BLaER1 (cell line): ENCODE measurements at regions not wholly inside any gene's neighbourhood (a gene's known extent, or its start where the extent isn't known, plus 50 kb on each side); places are given as distances from the start of the nearest gene placed in this dataset.
"Not testable (repeated sequence)": the region's sequence is repeated elsewhere in the genome, so short reads cannot be mapped to it uniquely, and the experiment has no call there.

Experiments used
- H3K27ac ChIP-seq: shearing (Covaris generic); formaldehyde crosslinking; 2 replicates; pipeline ENCODE4 v1.8.1; 2022
- H3K27me3 ChIP-seq: shearing (Covaris generic); formaldehyde crosslinking; 2 replicates; pipeline ENCODE4 v1.8.1; 2022
- H3K36me3 ChIP-seq: shearing (Covaris generic); formaldehyde crosslinking; 2 replicates; pipeline ENCODE4 v1.8.1; 2022
- H3K4me1 ChIP-seq: shearing (Covaris generic); formaldehyde crosslinking; 2 replicates; pipeline ENCODE4 v1.8.1; 2022
- H3K4me2 ChIP-seq: shearing (Covaris generic); formaldehyde crosslinking; 2 replicates; pipeline ENCODE4 v1.8.1; 2022
- H3K4me3 ChIP-seq: shearing (Covaris generic); formaldehyde crosslinking; 2 replicates; pipeline ENCODE4 v1.8.1; 2022
- H3K9ac ChIP-seq: shearing (Covaris generic); formaldehyde crosslinking; 2 replicates; pipeline ENCODE4 v1.8.1; 2022
- H3K9me3 ChIP-seq: shearing (Covaris generic); formaldehyde crosslinking; 2 replicates; pipeline ENCODE4 v1.8.1; 2022
- H4K20me1 ChIP-seq: shearing (Covaris generic); formaldehyde crosslinking; 2 replicates; pipeline ENCODE4 v1.8.1; 2022
- Cebpa-rat ChIP-seq: shearing (Covaris generic); IDR thresholded peaks from 2 replicates; pipeline ENCODE4 v1.8.1; 2022

DNA sequence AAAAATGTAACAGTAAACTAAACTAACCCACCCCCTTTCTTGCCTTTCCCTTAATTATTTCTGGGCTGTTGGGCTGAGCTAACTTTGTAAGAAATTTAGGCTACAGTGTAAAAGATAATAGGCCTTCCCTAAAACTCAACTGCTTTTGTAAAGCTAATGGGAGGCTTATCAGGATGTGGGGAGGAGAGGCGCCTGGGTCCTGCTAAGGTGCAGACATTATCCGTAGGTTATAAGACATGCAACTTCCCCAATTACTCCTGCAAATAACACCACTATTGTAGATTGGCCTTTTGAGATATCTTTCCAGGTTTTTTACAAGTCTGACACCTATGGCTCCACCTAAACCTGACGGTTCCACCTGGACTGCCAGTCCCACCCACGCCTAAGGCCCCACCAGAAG is 88.3 kb downstream of the NPAP1 start:
- no peaks in the 10 kb centered on the region for H3K9me3 ChIP-seq
- no peaks in the 10 kb centered on the region for H4K20me1 ChIP-seq
- no peak for TF ChIP-seq Cebpa-rat
- peak overlapping the region; percentile 53 for H3K4me2 ChIP-seq
- peak overlapping the region; percentile 12; the same call in 1 of the 2 replicates for H3K27ac ChIP-seq
- H3K27me3 ChIP-seq = no peaks in the 10 kb centered on the region
- no peak overlapping the region for H3K9ac ChIP-seq
- H3K4me3 ChIP-seq = no peak overlapping the region
- H3K4me1 ChIP-seq = peaks cover 27% of the 10 kb centered on the region
- no peaks in the 10 kb centered on the region for H3K36me3 ChIP-seq

DNA sequence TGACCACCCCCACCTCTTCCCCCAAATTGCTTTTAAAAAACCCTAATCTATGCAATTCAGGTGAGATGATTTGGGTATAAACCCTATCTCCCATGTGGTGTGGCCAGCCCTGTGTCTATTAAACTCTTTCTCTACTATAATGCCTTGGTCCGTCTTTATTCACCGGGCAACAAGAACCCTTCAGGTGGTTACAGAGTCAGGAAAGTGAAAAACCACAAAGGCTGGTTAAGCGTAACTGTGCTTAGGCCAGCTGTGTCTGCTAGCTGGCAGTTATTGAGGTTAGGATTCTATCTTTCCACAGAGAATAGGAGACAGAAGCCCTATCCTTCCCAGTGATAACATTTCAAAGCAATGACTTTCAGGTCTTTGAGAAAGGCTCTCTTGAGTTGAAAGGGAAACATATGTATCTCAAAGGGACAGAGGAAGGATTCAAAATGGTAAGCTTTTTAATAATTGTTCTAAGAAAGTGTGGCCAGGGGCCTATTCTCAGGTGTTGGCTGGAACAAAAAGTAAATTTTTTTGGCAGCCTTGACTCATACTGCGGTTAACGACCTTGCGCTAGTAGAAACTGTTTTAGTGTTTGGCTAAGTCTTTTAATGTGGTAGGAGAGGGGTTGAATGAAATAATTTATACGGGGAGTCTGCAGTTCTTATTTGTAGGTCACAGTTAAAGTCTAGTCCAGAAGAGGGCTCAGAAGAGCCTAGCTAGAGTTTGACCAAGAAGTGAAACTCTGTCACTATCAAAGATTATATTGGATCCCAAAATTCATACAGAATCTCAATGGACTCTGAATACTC is 89.0 kb downstream of the NPAP1 start:
- H3K27me3 ChIP-seq = no peaks in the 10 kb centered on the region
- peaks cover 27% of the 10 kb centered on the region for H3K4me1 ChIP-seq
- no peaks in the 10 kb centered on the region for H3K36me3 ChIP-seq
- no peaks in the 10 kb centered on the region for H3K9me3 ChIP-seq
- H3K9ac ChIP-seq = no peak overlapping the region
- peak overlapping the region; percentile 53 for H3K4me2 ChIP-seq
- TF ChIP-seq Cebpa-rat = no peak
- H3K27ac ChIP-seq = peak overlapping the region; percentile 35
- no peaks in the 10 kb centered on the region for H4K20me1 ChIP-seq
- H3K4me3 ChIP-seq = no peak overlapping the region

DNA sequence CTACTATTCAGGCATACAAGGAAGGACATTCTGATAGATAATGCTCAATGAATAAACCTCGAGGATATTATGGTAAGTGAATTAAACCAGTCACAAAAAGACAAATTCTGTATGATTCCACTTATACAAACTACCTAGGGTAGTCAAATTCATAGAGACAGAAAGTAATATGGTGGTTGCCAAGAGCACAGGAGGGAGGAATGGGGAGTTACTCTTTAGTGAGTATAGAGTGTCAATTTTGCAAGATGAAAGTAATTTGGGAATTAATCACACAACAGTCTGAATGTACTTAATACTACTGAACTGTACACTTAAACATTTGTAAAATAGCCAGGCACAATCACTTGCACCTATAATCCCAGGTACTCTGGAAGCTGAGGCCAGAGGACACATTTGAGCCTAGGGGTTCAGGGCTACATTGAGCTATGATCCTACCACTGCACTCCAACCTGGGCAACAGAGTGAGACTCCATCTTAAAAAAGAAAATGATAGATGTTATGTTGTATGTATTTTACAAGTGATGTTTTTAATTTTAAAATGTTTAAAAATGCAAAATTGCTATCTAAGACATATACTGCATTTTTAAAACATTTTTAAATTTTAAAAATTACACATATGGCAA is 91.0 kb downstream of the NPAP1 start:
- Histone ChIP-seq H3K9ac (no peak overlapping the region), H3K4me1 (peaks cover 27% of the 10 kb centered on the region)

DNA sequence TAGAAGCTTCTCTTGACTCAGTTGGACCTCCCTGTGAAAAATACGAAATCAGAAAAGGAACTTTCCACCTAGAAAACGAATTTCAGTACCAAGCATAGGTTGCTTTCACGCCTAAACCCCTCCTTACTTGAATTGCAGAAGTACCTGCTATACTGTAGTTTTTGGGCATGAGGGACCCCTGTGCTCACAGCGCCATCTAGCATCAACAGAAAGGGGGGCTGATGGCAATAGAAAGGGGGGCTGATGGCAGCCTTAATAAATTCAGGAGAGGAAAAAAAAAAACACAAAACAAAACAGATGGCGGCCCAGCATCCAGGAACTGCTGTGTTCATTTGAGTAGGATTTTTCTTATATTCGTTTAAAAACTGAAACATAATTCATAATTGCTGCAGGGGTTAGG is 96.7 kb downstream of the NPAP1 start:
- H4K20me1 ChIP-seq = no peaks in the 10 kb centered on the region
- H3K4me2 ChIP-seq = no peak overlapping the region
- peaks cover 22% of the 10 kb centered on the region for H3K9me3 ChIP-seq
- no peaks in the 10 kb centered on the region for H3K27me3 ChIP-seq
- H3K27ac ChIP-seq = no peak overlapping the region
- no peaks in the 10 kb centered on the region for H3K36me3 ChIP-seq
- H3K9ac ChIP-seq = no peak overlapping the region
- no peak overlapping the region for H3K4me3 ChIP-seq
- H3K4me1 ChIP-seq = no peaks in the 10 kb centered on the region
- no peak for TF ChIP-seq Cebpa-rat

More for the DNA sequence above, 91.0 kb downstream of the NPAP1 start:
- no peak for TF ChIP-seq Cebpa-rat
- H3K27me3 ChIP-seq = no peaks in the 10 kb centered on the region
- H4K20me1 ChIP-seq = no peaks in the 10 kb centered on the region
- H3K4me3 ChIP-seq = no peak overlapping the region
- H3K4me2 ChIP-seq = no peak overlapping the region
- H3K9me3 ChIP-seq = no peaks in the 10 kb centered on the region
- H3K27ac ChIP-seq = no peak overlapping the region
- no peaks in the 10 kb centered on the region for H3K36me3 ChIP-seq

DNA sequence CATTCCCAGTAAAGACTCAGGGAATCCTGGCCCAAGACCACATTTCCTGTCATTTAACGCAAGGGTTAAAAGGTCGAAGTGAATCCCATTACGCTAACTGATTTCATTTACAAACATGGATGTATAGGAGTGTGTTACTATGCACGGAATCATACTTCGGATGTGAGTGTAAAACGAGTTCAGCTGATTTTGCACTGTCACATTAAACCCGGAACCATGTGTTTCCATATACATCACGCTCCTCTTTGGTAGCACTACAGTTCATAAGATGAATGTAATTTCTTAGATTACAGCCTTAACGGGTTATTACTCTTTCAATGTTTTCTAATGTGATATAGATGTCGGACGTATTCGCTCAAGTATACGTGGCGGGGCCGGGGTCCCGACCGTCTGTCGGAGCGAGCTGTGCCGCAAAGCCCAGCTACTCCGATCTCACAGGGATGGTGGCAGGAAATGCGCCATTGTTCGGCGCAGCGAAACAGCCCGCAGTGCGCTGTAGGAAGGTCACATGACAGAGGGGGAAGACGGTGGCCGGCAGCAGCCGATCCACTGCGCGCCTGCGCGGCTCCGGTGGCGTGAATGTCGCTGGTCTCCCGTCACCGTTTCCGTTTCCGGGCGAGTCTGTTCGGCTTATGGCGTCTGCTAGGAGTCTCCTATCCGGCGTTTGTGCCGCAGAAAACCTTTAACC is 97.3 kb downstream of the NPAP1 start:
- Histone ChIP-seq H3K27ac (no peak overlapping the region), H3K4me2 (peak overlapping the region; percentile 21), H4K20me1 (no peaks in the 10 kb centered on the region), H3K36me3 (no peaks in the 10 kb centered on the region), H3K4me1 (no peaks in the 10 kb centered on the region), H3K9ac (no peak overlapping the region), H3K9me3 (peaks cover 22% of the 10 kb centered on the region), H3K4me3 (peak overlapping the region; percentile 58), H3K27me3 (no peaks in the 10 kb centered on the region)
- no peak for TF ChIP-seq Cebpa-rat

DNA sequence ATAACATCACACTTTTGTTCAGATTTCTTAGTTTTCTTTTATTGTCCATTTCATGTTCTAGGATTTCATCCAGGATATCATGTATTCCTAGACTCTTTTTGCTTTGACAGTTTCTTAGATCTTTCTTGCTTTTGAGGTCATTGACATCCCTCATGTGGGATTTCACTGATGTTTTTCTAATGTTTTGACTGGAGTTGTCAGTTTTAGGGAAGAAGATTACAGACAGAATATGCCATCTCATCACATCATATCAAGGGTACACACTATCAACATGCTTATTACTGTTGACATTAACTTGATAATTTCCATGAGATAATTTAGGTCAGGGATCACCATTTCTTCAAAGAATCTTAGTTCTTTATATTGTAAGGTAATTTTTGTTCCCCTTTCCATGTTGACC is 101.7 kb downstream of the NPAP1 start:
- Histone ChIP-seq H4K20me1 (no peaks in the 10 kb centered on the region), H3K4me1 (no peaks in the 10 kb centered on the region), H3K4me3 (no peak overlapping the region), H3K9me3 (peaks cover 19% of the 10 kb centered on the region), H3K4me2 (no peak overlapping the region), H3K36me3 (no peaks in the 10 kb centered on the region), H3K27me3 (no peaks in the 10 kb centered on the region), H3K27ac (no peak overlapping the region), H3K9ac (no peak overlapping the region)
- no peak for TF ChIP-seq Cebpa-rat

DNA sequence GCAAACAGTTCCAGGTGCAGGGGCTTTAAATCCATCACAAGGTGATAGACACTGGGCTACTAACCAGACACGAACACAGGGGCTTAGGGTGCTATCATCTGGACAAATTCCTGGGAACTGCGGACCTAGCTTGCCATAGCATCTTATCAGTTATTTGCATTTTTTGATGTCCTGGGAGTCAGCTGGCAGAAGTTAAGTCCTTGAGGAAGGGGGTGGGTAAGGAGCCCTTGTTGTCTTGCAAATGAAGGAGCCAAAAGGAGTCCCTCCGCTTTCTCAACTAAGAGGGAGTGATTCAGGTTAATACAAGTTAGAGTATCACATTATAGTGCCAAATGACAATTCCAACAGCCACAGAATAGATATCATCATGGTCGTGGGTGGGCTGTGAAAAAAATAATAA is 108.9 kb downstream of the NPAP1 start:
- H3K4me2 ChIP-seq = no peak overlapping the region
- H4K20me1 ChIP-seq = no peaks in the 10 kb centered on the region

DNA sequence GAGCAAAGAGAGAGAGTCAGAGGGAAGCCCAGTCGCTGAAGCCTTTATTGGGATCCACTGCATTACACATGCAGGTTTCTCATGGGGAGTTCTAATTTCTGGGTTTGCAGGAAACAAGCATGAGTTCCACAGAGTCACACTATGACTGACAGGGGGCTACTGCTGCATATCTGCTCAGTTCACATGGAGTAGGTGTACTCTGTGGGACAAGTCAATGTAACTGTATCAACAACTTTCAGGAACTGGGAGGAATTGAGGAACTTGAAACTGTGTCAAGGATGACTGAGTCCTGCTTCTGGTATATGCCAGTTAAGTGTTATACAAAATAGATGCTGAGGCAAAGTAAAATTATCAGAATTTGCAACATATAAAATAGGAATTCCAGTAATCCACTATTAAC is 110.8 kb downstream of the NPAP1 start:
- no peaks in the 10 kb centered on the region; the same call in 1 of the 2 replicates for H3K9me3 ChIP-seq

More for the DNA sequence above, 108.9 kb downstream of the NPAP1 start:
- no peak overlapping the region for H3K27ac ChIP-seq
- H3K4me1 ChIP-seq = 0 out of 2 replicates have a peak, but pooled peaks cover 6% of the 10 kb centered on the region
- no peak overlapping the region for H3K9ac ChIP-seq
- no peaks in the 10 kb centered on the region; the same call in 1 of the 2 replicates for H3K9me3 ChIP-seq
- H3K4me3 ChIP-seq = no peak overlapping the region
- no peaks in the 10 kb centered on the region for H3K36me3 ChIP-seq
- no peaks in the 10 kb centered on the region for H3K27me3 ChIP-seq
- no peak for TF ChIP-seq Cebpa-rat

DNA sequence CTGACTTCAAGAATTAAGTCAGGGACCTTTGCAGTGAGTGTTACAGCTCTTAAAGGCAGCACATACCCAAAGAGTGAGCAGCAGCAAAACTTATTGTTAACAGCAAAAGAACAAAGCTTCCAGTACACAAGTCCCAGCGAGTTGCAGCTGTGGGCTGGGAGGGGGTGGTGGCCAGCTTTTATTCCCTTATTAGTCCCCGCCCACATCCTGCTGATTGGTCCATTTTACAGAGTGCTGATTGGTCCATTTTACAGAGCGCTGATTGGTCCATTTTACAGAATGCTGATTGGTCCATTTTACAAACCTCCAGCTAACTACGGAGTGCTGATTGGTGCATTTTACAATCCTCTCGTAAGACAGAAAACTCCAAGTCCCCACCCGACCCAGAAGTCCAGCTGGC is 127.0 kb downstream of the NPAP1 start:
- H3K27ac ChIP-seq, H3K4me3 ChIP-seq, H3K9ac ChIP-seq, H3K36me3 ChIP-seq, H3K4me1 ChIP-seq, H3K4me2 ChIP-seq, H4K20me1 ChIP-seq, H3K27me3 ChIP-seq: not testable (repeated sequence)
- peaks cover 18% of the 10 kb centered on the region for H3K9me3 ChIP-seq

More for the DNA sequence above, 110.8 kb downstream of the NPAP1 start:
- no peaks in the 10 kb centered on the region for H3K27me3 ChIP-seq
- no peak overlapping the region for H3K9ac ChIP-seq
- no peak overlapping the region for H3K4me2 ChIP-seq
- no peak overlapping the region for H3K4me3 ChIP-seq
- H4K20me1 ChIP-seq = no peaks in the 10 kb centered on the region
- no peaks in the 10 kb centered on the region for H3K36me3 ChIP-seq
- H3K27ac ChIP-seq = no peak overlapping the region
- H3K4me1 ChIP-seq = 0 out of 2 replicates have a peak, but pooled peaks cover 6% of the 10 kb centered on the region
- no peak for TF ChIP-seq Cebpa-rat

DNA sequence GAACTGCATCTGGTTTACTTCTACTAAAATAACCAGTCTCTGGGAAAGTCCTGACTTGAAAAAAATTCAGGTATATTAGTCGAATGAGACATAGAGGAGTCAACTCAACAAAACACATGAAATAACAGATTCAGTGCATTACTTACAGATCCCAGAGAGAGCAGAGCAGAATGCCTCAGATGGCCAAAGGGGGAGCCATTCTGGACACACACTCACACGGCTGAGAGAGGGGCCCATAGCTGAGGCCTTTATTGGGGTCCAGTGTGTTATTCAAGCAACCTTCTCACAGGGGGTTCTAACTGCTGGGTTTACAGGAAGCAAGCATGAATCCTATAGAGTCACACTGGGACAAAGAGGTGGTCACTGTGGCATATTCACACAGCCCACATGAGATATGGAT is 135.1 kb upstream of the SNRPN start:
- no peak overlapping the region for H3K9ac ChIP-seq
- H3K4me2 ChIP-seq = no peak overlapping the region
- TF ChIP-seq Cebpa-rat = no peak
- H3K27ac ChIP-seq = no peak overlapping the region
- H3K4me1 ChIP-seq = no peaks in the 10 kb centered on the region
- no peak overlapping the region for H3K4me3 ChIP-seq
- H3K9me3 ChIP-seq = no peaks in the 10 kb centered on the region
- no peaks in the 10 kb centered on the region for H4K20me1 ChIP-seq
- no peaks in the 10 kb centered on the region for H3K36me3 ChIP-seq
- H3K27me3 ChIP-seq = no peaks in the 10 kb centered on the region
